H9 (cell line): ENCODE measurements at regions not wholly inside any gene's neighbourhood (a gene's known extent, or its start where the extent isn't known, plus 50 kb on each side); places are given as distances from the start of the nearest gene placed in this dataset.

Experiments
- DNase-seq: peaks from one replicate; pipeline ENCODE4 v3.0.0-alpha.2; 2017
- H2AFZ ChIP-seq: one replicate; pipeline ENCODE4 v1.6.1; 2013; ENCODE audit warnings: mild to moderate bottlenecking, low read length, control low read depth, moderate library complexity
- H2AK5ac ChIP-seq: 2 replicates; pipeline ENCODE4 v1.6.1; 2013; ENCODE audit warnings: low read length, control low read depth, mixed read lengths; ENCODE audit not compliant: insufficient read length
- H2BK120ac ChIP-seq: one replicate; pipeline ENCODE4 v1.6.1; 2013; ENCODE audit warnings: low read depth, mild to moderate bottlenecking, low read length, control low read depth, inconsistent platforms; ENCODE audit not compliant: poor library complexity, severe bottlenecking
- H2BK12ac ChIP-seq: 2 replicates; pipeline ENCODE4 v1.6.1; 2013; ENCODE audit warnings: low read length, control low read depth, mixed read lengths, low read depth; ENCODE audit not compliant: insufficient read length
- H2BK15ac ChIP-seq: 2 replicates; pipeline ENCODE4 v1.6.1; 2013; ENCODE audit warnings: low read depth, low read length, control low read depth
- H2BK20ac ChIP-seq: one replicate; pipeline ENCODE4 v1.6.1; 2013; ENCODE audit warnings: low read depth, mild to moderate bottlenecking, low read length, control low read depth, inconsistent platforms; ENCODE audit not compliant: poor library complexity, severe bottlenecking
- H2BK5ac ChIP-seq: 2 replicates; pipeline ENCODE4 v1.6.1; 2013; ENCODE audit warnings: low read length, control low read depth, mixed read lengths; ENCODE audit not compliant: insufficient read length
- H3K14ac ChIP-seq: 2 replicates; pipeline ENCODE4 v1.6.1; 2013; ENCODE audit warnings: low read length, control low read depth; ENCODE audit not compliant: insufficient read depth
- H3K18ac ChIP-seq: 2 replicates; pipeline ENCODE4 v1.6.1; 2013; ENCODE audit warnings: low read depth, mild to moderate bottlenecking, mixed read lengths, low read length, control low read depth; ENCODE audit not compliant: insufficient read length
- H3K23ac ChIP-seq: 2 replicates; pipeline ENCODE4 v1.6.1; 2013; ENCODE audit warnings: low read length, control low read depth, mixed read lengths, low read depth; ENCODE audit not compliant: insufficient read length
- H3K23me2 ChIP-seq: 2 replicates; pipeline ENCODE4 v1.6.1; 2013; ENCODE audit warnings: low read depth, mild to moderate bottlenecking, mixed read lengths, low read length, control low read depth; ENCODE audit not compliant: insufficient read length, poor library complexity, severe bottlenecking
- H3K27ac ChIP-seq: 2 replicates; pipeline ENCODE4 v1.5.1; 2013; ENCODE audit warnings: low read length, control low read depth, mixed read lengths, low read depth; ENCODE audit not compliant: insufficient read length
- H3K27me3 ChIP-seq: 2 replicates; pipeline ENCODE4 v1.6.1; 2013; ENCODE audit warnings: low read length, control low read depth, inconsistent platforms; ENCODE audit not compliant: insufficient read depth
- H3K4ac ChIP-seq: 2 replicates; pipeline ENCODE4 v1.6.1; 2013; ENCODE audit warnings: low read depth, mild to moderate bottlenecking, control low read depth, inconsistent platforms, low read length, moderate library complexity
- H3K4me1 ChIP-seq: 2 replicates; pipeline ENCODE4 v1.6.1; 2013; ENCODE audit warnings: low read length, control low read depth, inconsistent platforms; ENCODE audit not compliant: insufficient read depth
- H3K4me2 ChIP-seq: 2 replicates; pipeline ENCODE4 v1.6.1; 2013; ENCODE audit warnings: low read length, control low read depth, mixed read lengths; ENCODE audit not compliant: insufficient read length, insufficient read depth
- H3K56ac ChIP-seq: 2 replicates; pipeline ENCODE4 v1.6.1; 2013; ENCODE audit warnings: low read depth, mild to moderate bottlenecking, mixed read lengths, low read length, control low read depth; ENCODE audit not compliant: insufficient read length
- H3K79me1 ChIP-seq: 2 replicates; pipeline ENCODE4 v1.6.1; 2013; ENCODE audit warnings: low read depth, mild to moderate bottlenecking, moderate library complexity, low read length, control low read depth, inconsistent platforms; ENCODE audit not compliant: insufficient read depth, poor library complexity, severe bottlenecking
- H3K79me2 ChIP-seq: 2 replicates; pipeline ENCODE4 v1.6.1; 2013; ENCODE audit warnings: low read length, control low read depth, inconsistent platforms; ENCODE audit not compliant: insufficient read depth
- H3K9ac ChIP-seq: 2 replicates; pipeline ENCODE4 v1.6.1; 2013; ENCODE audit warnings: low read length, control low read depth, mixed read lengths; ENCODE audit not compliant: insufficient read length; ENCODE audit errors: extremely low read depth
- H3K9me3 ChIP-seq: one replicate; pipeline ENCODE4 v1.6.1; 2013; ENCODE audit warnings: low read depth, low read length, inconsistent platforms; ENCODE audit not compliant: control insufficient read depth
- H3T11ph ChIP-seq: one replicate; pipeline ENCODE4 v1.6.1; 2013; ENCODE audit warnings: mild to moderate bottlenecking, low read length, control low read depth, inconsistent platforms
- H4K20me1 ChIP-seq: one replicate; pipeline ENCODE4 v1.6.1; 2013; ENCODE audit not compliant: control insufficient read depth, insufficient read length, insufficient read depth
- H4K5ac ChIP-seq: 2 replicates; pipeline ENCODE4 v1.6.1; 2013; ENCODE audit warnings: low read depth, mild to moderate bottlenecking, mixed read lengths, low read length, control low read depth; ENCODE audit not compliant: insufficient read length
- H4K8ac ChIP-seq: replicated peaks from 2 replicates; pipeline ENCODE4 v1.6.1; 2013; ENCODE audit warnings: low read length, control low read depth, mixed read lengths, low read depth; ENCODE audit not compliant: insufficient read length
- H4K91ac ChIP-seq: 2 replicates; pipeline ENCODE4 v1.6.1; 2013; ENCODE audit warnings: low read depth, mild to moderate bottlenecking, moderate library complexity, mixed read lengths, low read length, control low read depth; ENCODE audit not compliant: insufficient read length
- H3K27ac Mint-ChIP-seq, 3 experiments: 2 replicates in 2 of 3; 3 replicates in 1 of 3; pipeline ENCODE4 v1.8.0; 2020 to 2021; ENCODE audit warnings: mixed read lengths in 3 of 3, mild to moderate bottlenecking in 1 of 3, moderate library complexity in 1 of 3
- H3K27me3 Mint-ChIP-seq: 2 replicates; pipeline ENCODE4 v1.8.0; 2021; ENCODE audit warnings: low read depth, mild to moderate bottlenecking, moderate library complexity, mixed read lengths
- H3K36me3 Mint-ChIP-seq, 3 experiments: 2 replicates in 2 of 3; 3 replicates in 1 of 3; pipeline ENCODE4 v1.8.0; 2020 to 2021; ENCODE audit warnings: low read depth in 3 of 3, mixed read lengths in 3 of 3; ENCODE audit not compliant: insufficient read depth in 1 of 3
- H3K4me1 Mint-ChIP-seq, 2 experiments: 2 replicates each; pipeline ENCODE4 v1.8.0; 2020; ENCODE audit warnings: mixed read lengths in 2 of 2
- H3K4me3 Mint-ChIP-seq, 2 experiments: 2 replicates in 1 of 2; 3 replicates in 1 of 2; pipeline ENCODE4 v1.8.0; 2020 to 2021; ENCODE audit warnings: mild to moderate bottlenecking in 2 of 2, mixed read lengths in 2 of 2, moderate library complexity in 1 of 2
- H3K9me3 Mint-ChIP-seq, 2 experiments: 2 replicates in 1 of 2; 3 replicates in 1 of 2; pipeline ENCODE4 v1.8.0; 2020; ENCODE audit warnings: mild to moderate bottlenecking in 2 of 2, mixed read lengths in 2 of 2, moderate library complexity in 1 of 2
- CTCF ChIP-seq: fragments of 200-600 bp; sonication (generic); conservative IDR thresholded peaks from 3 replicates; pipeline ENCODE4 v1.8.0; 2021; ENCODE audit warnings: antibody characterized with exemption, mild to moderate bottlenecking
- WGBS: extraction: QIAGEN DNeasy Blood & Tissue Kit; methylation state at CpG from one replicate; pipeline ENCODE4 v1.1.7; 2013; ENCODE audit warnings: missing lambda C conversion rate, low lambda C conversion rate, mixed read lengths; ENCODE audit not compliant: insufficient read length; ENCODE audit errors: extremely low coverage; 5-methylcytosine and 5-hydroxymethylcytosine counted together

- H3K9me3 Mint-ChIP-seq, result peaks cover 0 to 2% of the 10 kb centered on the region in 2 experiments; a peak in 1 of 5 replicates
- H3K4ac ChIP-seq, result no peak overlapping the region
Observed at GRCh38 chr5:69006030-69006429, 87.8 kb upstream of the SLC30A5 start.

More at GRCh38 chr5:69006030-69006429, 87.8 kb upstream of the SLC30A5 start:
- H3K4me1 Mint-ChIP-seq, result peaks cover 7 to 8% of the 10 kb centered on the region in 2 experiments; a peak in 3 of 4 replicates
- no peaks in the 10 kb centered on the region for H4K20me1 ChIP-seq
- no peak overlapping the region for H2AFZ ChIP-seq
- no peak overlapping the region for H2AK5ac ChIP-seq
- TF ChIP-seq CTCF, result no peak
- H3K18ac ChIP-seq, result no peak overlapping the region
- no peak overlapping the region for H4K8ac ChIP-seq
- H4K91ac ChIP-seq, result no peak overlapping the region
- H3K4me3 Mint-ChIP-seq, result no peak overlapping the region
- H3T11ph ChIP-seq, result no peak overlapping the region
- no peak overlapping the region for H3K23ac ChIP-seq
- H2BK15ac ChIP-seq, result no peak overlapping the region
- no peaks in the 10 kb centered on the region for H3K27me3 Mint-ChIP-seq
- H3K27ac Mint-ChIP-seq, result no peak overlapping the region
- no peak overlapping the region for H3K56ac ChIP-seq
- H2BK20ac ChIP-seq, result no peak overlapping the region
- no peaks in the 10 kb centered on the region for H3K9me3 ChIP-seq
- no peak overlapping the region for H3K27ac ChIP-seq
- H3K79me2 ChIP-seq, result peaks cover 2% of the 10 kb centered on the region; the same call in 1 of the 2 replicates
- no peak overlapping the region for H3K4me2 ChIP-seq
- no CpG with 5 or more reads among the region's 2 CpGs for WGBS
- H3K79me1 ChIP-seq, result no peaks in the 10 kb centered on the region
- no peak overlapping the region for H4K5ac ChIP-seq
- peaks cover 4% of the 10 kb centered on the region; the same call in 1 of the 2 replicates for H3K4me1 ChIP-seq
- no peak overlapping the region for H2BK12ac ChIP-seq
- H3K14ac ChIP-seq, result no peak overlapping the region
- no peak overlapping the region for H2BK5ac ChIP-seq
- no peaks in the 10 kb centered on the region for H3K27me3 ChIP-seq
- no peak overlapping the region for H3K9ac ChIP-seq
- no peaks in the 10 kb centered on the region for H3K23me2 ChIP-seq
- no peaks in the 10 kb centered on the region for H3K36me3 Mint-ChIP-seq
- no peak for DNase-seq
- no peak overlapping the region for H2BK120ac ChIP-seq
